GM12878 (cell line): ENCODE measurements at regions not wholly inside any gene's neighbourhood (a gene's known extent, or its start where the extent isn't known, plus 50 kb on each side); places are given as distances from the start of the nearest gene placed in this dataset.

Experiments used
- CHD2 ChIP-seq: IDR thresholded peaks from 2 replicates; pipeline ENCODE4 v1.6.1; 2011; ENCODE audit warnings: low read depth, low read length, improper control_type of control experiment, borderline replicate concordance
- CREM ChIP-seq: IDR thresholded peaks from 2 replicates; pipeline ENCODE4 v1.6.1; 2014; ENCODE audit warnings: antibody characterized with exemption, low read depth
- CTCF ChIP-seq, 3 experiments: IDR thresholded peaks in 2 of 3; conservative IDR thresholded peaks in 1 of 3; 2 replicates each; pipeline ENCODE4 v1.5.1; 2011; ENCODE audit warnings: low read depth in 3 of 3, low read length in 3 of 3, mild to moderate bottlenecking in 3 of 3, control low read depth in 2 of 3, moderate library complexity in 2 of 3, inconsistent platforms in 1 of 3, mixed read lengths in 1 of 3; ENCODE audit not compliant: control insufficient read depth in 2 of 3, insufficient read depth in 1 of 3; ENCODE audit errors: extremely low read depth in 1 of 3
- FOS ChIP-seq: IDR thresholded peaks from 3 replicates; pipeline ENCODE4 v1.6.1; 2011; ENCODE audit warnings: borderline replicate concordance; ENCODE audit not compliant: insufficient read length; ENCODE audit errors: extremely low read depth
- MAX ChIP-seq: IDR thresholded peaks from 2 replicates; pipeline ENCODE4 v1.6.1; 2012; ENCODE audit warnings: low read depth, low read length, improper control_type of control experiment
- ZBTB33 ChIP-seq: fragments of 450-650 bp; IDR thresholded peaks from 2 replicates; pipeline ENCODE4 v1.6.1; 2017; ENCODE audit warnings: mild to moderate bottlenecking
- ZNF274 ChIP-seq: IDR thresholded peaks from one replicate; pipeline ENCODE4 v1.8.0; 2011; ENCODE audit not compliant: insufficient read length, insufficient read depth
- TF ChIP-seq, protein P1 (sequence below): fragments of 450-650 bp; IDR thresholded peaks from 2 replicates; pipeline ENCODE4 v1.6.1; 2016; ENCODE audit warnings: mild to moderate bottlenecking

GRCh38 chr15:97627634-97628033, 332.9 kb upstream of the ARRDC4 start:
- TF ChIP-seq CTCF (IDR thresholded peaks at IDR 0.05 in 2 of 3, conservative IDR thresholded peaks at IDR 0.05 in 1 of 3; ENCODE audit: control insufficient read depth in 2 of 3, extremely low read depth in 1 of 3, insufficient read depth in 1 of 3, low read depth in 3 of 3, low read length in 3 of 3): no peak
- TF ChIP-seq, protein P1, sequence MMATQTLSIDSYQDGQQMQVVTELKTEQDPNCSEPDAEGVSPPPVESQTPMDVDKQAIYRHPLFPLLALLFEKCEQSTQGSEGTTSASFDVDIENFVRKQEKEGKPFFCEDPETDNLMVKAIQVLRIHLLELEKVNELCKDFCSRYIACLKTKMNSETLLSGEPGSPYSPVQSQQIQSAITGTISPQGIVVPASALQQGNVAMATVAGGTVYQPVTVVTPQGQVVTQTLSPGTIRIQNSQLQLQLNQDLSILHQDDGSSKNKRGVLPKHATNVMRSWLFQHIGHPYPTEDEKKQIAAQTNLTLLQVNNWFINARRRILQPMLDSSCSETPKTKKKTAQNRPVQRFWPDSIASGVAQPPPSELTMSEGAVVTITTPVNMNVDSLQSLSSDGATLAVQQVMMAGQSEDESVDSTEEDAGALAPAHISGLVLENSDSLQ: no peak
- TF ChIP-seq CHD2: no peak
- no peak for TF ChIP-seq FOS
- TF ChIP-seq MAX: no peak
- TF ChIP-seq ZBTB33: no peak
- TF ChIP-seq ZNF274: no peak
- no peak for TF ChIP-seq CREM
